HG03039 (cell line): ENCODE measurements at regions not wholly inside any gene's neighbourhood (a gene's known extent, or its start where the extent isn't known, plus 50 kb on each side); places are given as distances from the start of the nearest gene placed in this dataset.
"Not testable (repeated sequence)": the region's sequence is repeated elsewhere in the genome, so short reads cannot be mapped to it uniquely, and the experiment has no call there.

Experiments
- ATAC-seq: cut with Tn5 transposase; IDR thresholded peaks from one replicate; pipeline ENCODE4 v1.9.1; 2021; ENCODE audit warnings: mild to moderate bottlenecking, moderate library complexity; ENCODE audit not compliant: unreplicated experiment

GRCh38 chrX:123788193-123788592, 55.3 kb upstream of the THOC2 start:
- not testable (repeated sequence) for ATAC-seq

- no peak for ATAC-seq
Measured at GRCh38 chrX:123788744-123789143, 55.9 kb upstream of the THOC2 start.

DNA sequence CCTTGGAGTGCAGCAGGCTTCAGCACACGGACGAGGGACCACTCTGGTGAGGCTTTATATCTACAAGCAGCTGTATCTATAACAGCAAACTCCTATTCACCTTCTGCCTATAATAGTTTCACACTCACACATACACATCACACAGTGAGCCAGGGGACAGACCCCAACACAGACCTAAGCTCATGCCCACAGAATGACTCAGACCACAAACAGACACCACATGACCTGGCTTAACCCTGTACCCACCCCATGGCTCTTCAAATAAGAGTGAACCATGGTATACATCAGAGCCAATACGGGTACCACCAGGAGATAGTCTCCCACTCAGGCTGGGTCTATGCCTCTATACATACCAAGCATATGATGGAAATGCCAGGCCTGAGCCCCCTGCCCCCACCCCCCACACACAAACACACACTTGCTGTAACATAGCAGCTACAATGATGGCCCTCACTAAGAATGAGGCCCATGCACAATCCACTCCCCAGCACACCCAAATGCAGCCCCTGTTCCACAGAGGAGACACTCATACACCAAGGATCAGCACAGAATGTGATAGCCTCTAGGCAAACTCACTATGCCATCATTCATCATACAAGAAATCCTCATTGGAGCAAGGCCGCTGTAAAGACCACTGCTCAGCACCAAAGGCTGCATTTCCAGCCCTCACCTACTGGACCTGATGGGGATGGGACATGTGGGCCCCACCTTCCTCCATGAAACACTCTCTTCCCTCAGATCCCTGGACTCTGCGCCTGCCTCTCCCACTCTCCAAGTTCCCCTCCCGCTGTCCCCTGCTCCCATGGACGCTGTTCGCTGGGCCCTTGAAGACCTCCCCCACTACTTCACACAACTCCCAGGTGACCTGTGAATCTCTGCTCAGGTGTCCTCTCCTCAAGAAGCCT, 62.1 kb upstream of the XIAP start:
- no peak for ATAC-seq

- ATAC-seq, result not testable (repeated sequence)
Measured at GRCh38 chrX:123798706-123799430, 61.0 kb upstream of the XIAP start.

- ATAC-seq, result no peak
Measured at GRCh38 chrX:123801901-123802300, 58.0 kb upstream of the XIAP start.

- peak; percentile 44 for ATAC-seq
Measured at GRCh38 chrX:123803331-123803983, 56.4 kb upstream of the XIAP start.

DNA sequence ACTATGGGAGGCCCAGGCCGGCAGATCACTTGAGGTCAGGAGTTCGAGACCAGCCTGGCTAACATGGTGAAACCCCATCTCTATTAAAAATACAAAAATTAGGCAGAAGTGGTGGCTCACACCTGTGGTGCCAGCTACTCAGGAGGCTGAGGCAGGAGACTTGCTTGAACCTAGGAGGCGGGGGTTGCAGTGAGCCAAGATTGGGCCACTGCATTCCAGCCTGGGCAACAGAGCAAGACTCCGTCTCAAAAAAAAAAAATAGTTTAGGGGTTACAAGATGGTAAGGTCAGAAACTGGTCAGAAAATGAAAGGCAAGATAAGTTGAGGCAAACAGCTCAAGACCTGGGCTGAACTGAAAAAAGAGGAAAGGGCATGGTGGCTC, 55.9 kb upstream of the XIAP start:
- ATAC-seq, result not testable (repeated sequence)

- no peak for ATAC-seq
Measured at GRCh38 chrX:123807835-123808416, 51.9 kb upstream of the XIAP start.

- no peak for ATAC-seq
Measured at GRCh38 chrX:123809854-123810375, 49.9 kb upstream of the XIAP start.
